CD4-positive, alpha-beta T cell treated with Interferon gamma for 1 hour (primary cell): ENCODE measurements at regions not wholly inside any gene's neighbourhood (a gene's known extent, or its start where the extent isn't known, plus 50 kb on each side); places are given as distances from the start of the nearest gene placed in this dataset.
A peak's percentile ranks its signal among the peaks of the same experiment; 100 is the strongest.
"Not testable (repeated sequence)": the region's sequence is repeated elsewhere in the genome, so short reads cannot be mapped to it uniquely, and the experiment has no call there.

Experiments
- DNase-seq: peaks from one replicate; pipeline ENCODE4 v3.0.0-alpha.2; 2020

GRCh38 chr6:47180633-47181032, 129.1 kb downstream of the TNFRSF21 start:
- DNase-seq, result no peak

DNA sequence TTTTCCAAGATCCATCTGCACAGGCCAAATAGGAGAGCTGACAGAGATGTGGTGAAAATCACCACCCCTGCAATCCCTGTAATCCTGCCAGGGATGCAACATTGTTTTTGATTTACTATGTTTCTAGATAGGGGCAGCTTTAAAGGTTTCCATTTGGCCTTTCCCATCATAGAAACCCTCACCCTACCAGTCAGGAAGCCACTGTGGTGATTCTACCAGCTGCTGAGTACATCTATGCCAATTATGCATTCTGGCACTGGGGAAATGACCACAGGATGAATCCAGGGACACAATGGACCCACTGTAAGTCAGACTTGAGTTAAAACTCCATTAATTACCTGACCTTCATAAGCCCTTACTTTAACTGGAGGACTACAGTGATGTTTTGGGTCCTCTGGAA, 130.4 kb downstream of the TNFRSF21 start:
- no peak for DNase-seq

DNA sequence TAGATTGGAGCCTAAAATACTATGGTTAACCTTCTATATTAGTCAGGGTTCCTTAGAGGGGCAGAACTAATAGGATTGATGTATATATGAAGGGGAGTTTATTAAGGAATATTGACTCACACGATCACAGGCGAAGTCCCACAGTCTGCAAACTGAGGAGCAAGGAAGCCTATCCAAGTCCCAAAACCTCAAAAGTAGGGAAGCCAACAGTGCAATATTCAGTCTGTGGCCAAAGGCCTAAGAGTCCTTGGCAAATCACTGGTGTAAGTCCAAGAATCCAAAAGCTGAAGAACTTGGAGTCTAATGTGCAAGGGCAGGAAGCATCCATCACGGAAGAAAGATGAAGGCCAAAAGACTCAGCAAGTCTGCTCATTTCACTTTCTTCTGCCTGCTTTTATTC, 133.5 kb upstream of the ADGRF1 start:
- no peak for DNase-seq

- no peak for DNase-seq
Observed at GRCh38 chr6:47174502-47175023, 132.4 kb upstream of the ADGRF1 start.

GRCh38 chr6:47174063-47174462, 131.9 kb upstream of the ADGRF1 start:
- not testable (repeated sequence) for DNase-seq

DNA sequence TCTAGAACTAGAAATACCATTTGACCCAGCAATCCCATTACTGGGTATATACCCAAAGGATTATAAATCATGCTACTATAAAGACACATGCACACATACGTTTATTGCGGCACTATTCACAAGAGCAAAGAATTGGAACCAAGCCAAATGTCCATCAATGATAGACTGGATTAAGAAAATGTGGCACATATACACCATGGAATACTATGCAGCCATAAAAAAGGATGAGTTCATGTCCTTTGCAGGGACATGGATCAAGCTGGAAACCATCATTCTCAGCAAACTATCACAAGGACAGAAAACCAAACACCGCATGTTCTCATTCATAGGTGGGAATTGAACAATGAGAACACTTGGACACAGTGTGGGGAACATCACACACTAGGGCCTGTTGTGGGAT, 131.0 kb upstream of the ADGRF1 start:
- DNase-seq, result not testable (repeated sequence)

GRCh38 chr6:47170617-47170947, 128.4 kb upstream of the ADGRF1 start:
- no peak for DNase-seq

DNA sequence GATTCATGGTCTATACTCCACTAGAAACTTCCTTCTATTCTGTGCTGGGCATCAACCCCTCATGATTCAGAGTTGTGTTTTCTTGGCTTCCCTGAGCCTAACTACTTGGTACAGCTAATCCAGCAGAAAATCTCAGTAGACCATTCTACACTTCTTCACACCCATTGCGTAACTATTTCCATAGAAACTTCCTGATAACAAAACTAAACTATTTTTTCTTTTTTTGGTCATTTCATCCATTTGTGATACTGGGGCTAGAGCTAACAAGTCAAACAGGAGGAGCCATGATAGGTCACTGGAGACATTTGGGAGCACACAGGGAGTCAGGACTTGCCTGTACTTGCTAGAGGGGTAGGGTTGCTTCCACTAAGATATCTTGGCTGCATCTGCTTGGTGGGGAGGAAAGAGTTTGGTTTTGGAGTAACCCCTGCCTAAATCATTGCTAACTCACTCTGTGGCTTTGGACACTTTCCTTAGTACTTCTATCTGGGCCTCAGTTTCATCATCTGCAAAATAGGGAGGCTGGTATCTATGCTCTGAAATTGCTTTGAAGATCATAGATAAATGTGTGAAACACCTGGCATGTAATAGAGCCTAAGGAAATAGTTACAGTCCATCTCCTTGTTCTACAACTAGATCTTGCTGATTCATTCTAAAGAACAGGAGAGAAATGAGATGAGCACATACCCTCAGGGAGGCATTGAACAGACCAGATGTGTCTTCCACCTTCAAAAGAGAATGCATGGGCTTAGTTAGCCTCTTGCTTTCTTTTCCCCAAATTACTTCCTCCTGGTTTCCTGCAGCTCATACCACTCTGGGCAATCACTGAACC, 127.9 kb upstream of the ADGRF1 start:
- DNase-seq, result no peak

DNA sequence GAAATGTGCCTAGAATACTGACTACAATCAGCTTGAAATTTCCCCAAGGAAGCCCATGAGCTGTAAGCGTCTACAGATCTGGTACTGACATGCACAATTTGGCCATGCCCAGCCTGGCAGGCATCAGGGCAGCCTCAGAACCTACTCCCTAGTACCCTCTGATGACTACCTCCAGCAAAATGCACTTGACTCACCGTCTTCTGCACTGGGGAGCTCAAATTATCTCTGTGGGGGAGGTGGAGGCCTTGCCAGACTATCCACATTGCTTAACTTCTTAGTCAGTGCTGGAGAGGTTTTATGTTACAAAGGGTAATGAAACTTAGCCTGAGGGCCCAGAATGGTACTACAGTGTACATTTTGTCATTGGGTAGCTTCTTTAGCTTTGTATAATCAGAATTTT, 126.0 kb upstream of the ADGRF1 start:
- DNase-seq, result peak; percentile 3

- DNase-seq, result no peak
Observed at GRCh38 chr6:47165918-47166317, 123.8 kb upstream of the ADGRF1 start.

DNA sequence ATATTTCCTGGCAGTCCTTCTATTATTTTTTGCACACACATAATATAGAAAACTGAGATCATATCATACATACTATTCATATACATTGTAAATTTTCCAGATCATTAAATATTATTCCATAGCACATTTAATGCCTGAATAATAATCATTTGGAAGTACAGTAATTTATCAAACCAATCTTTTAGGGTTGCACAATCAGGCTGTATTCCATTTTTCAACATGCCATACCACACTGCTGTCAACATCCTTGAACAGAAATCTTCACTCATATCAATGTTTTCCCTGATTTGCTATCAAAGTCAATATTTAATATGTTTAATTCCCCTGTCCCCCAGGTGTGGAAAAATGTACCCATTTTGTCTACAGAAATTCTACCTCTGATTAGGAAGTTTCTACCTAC, 122.7 kb upstream of the ADGRF1 start:
- DNase-seq, result no peak

DNA sequence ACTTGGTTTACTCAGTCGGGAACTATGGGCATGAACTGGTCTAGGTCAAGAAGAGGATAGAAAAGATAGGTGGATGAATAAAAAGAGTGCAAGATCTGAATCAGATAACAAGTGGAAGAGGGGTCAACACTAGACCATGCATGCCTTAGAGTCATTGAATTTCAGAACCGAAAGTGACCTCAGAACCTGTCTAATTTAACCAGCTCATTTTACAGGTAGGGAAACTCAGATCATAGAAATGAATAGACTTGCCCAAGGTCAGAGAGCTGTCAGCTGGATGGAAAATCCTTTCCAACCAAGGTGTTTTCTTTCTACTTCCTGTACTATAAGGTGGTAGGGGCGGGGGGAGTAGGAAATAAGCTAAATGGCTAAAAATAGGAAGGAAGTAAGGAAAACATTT, 121.4 kb upstream of the ADGRF1 start:
- DNase-seq, result no peak

DNA sequence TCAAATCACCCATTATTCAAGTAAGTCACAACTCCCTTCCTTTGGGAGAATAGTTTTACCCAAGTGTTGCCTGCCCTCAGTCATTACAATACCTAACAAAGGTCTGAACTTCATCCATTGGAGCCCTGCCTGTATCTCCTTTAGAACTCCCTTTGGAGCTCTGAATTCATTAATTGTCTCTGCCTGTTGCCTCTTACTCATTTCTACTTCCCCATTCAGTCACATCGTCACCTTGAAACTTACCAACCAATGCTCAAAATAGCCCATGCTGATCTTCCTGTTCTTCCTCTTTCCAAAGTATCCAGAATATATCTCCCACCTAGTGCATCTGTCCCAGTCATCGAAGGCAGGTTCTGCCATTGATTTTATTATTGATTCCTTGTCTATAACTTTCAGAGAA, 120.7 kb upstream of the ADGRF1 start:
- DNase-seq, result no peak

- no peak for DNase-seq
Observed at GRCh38 chr6:47162231-47162630, 120.1 kb upstream of the ADGRF1 start.

GRCh38 chr6:47161176-47161687, 119.1 kb upstream of the ADGRF1 start:
- no peak for DNase-seq

DNA sequence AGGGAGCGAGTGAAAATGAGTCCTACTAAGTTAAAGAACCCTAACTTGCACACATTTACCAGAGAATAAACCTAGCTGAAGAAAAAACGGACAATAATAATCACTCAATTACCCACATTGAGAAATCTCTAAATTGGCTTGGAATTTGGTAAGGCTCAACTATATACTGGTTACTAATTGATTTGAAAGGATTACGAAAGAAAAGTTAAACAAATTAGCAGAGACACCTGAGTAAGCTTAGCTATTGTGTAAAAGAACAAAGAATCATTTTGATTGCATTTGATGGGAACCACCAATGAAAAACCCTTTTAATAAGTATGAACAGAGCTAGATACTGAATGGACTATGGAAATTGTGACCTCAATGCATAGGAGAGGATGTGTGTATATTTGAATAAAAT, 118.6 kb upstream of the ADGRF1 start:
- DNase-seq, result no peak

DNA sequence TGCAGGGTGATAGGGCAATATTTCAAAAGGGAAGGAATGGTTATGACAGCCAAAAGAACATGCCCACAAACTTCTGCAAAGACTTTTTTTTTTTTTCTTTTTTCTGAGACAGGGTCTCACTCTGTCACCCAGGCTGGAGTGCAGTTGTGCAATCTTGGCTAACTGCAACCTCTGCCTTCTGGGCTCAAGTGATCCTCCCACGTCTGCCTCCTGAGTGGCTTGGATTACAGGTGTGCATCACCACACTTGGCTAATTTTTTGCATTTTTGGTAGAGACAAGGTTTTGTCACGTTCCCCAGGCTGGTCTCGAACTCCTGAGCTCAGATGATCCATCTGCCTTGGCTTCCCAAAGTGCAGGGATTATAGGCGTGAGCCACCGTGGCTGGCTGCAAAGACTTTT, 117.6 kb upstream of the ADGRF1 start:
- no peak for DNase-seq

DNA sequence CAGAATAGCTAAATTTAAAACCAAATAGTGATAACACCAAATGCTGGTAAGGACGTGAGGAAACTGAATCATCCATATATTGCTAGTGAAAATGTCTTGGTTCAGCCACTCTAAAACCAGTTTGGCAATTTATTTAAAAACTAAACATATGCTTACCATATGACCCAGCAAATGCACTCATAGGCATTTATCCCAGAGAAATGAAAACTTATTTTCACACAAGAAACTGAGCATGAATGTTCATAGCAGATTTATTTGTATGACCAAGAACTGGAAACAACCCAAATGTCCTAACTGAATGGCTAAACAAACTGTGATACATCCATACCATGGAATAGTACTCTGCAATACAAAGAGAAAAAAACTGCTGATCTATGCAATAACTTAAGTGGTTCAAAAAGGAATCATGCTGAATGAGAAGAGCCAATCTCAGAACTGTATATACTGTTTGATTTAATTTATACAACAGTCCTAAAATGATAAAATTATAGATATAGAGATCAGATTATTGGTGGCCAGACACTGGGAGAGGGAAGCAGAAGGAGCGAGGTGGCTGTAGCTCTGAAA, 115.6 kb upstream of the ADGRF1 start:
- no peak for DNase-seq

- no peak for DNase-seq
Observed at GRCh38 chr6:47157063-47157462, 114.9 kb upstream of the ADGRF1 start.

DNA sequence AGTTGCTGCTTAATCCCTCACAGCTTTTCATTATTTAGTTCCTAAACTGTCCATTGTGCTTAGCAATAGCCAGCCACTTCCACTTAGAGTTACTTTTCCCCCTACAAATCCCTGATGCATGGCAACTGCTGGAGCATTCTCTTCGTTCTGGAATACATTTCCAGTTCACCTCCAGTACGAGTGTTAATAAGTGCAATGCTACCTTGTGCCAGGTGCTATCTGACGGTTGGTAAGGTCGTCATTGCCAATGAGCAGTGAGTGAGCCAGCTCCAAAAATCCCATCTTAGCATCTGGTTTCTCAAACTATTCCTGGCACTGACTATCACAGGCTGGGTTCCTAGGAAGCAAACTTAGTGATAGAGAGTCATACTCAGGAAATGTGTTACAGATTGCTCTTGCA, 114.1 kb upstream of the ADGRF1 start:
- DNase-seq, result no peak

DNA sequence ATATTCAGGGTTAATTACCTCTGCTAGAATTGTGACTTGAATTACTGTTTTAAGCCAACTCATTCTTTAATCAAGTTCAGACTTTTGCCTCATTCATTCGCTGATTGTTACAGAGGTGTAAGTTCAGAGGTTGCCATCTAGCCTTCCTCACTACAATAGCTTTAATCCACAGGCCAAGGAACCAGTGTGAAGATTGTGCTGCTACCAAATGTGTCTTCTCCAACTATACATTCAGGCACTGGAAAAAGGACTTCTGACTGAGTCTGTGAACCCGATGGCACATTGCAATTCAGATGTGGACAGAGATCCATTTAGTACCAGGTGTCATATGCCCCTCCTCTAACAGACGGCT, 111.2 kb upstream of the ADGRF1 start:
- DNase-seq, result no peak

DNA sequence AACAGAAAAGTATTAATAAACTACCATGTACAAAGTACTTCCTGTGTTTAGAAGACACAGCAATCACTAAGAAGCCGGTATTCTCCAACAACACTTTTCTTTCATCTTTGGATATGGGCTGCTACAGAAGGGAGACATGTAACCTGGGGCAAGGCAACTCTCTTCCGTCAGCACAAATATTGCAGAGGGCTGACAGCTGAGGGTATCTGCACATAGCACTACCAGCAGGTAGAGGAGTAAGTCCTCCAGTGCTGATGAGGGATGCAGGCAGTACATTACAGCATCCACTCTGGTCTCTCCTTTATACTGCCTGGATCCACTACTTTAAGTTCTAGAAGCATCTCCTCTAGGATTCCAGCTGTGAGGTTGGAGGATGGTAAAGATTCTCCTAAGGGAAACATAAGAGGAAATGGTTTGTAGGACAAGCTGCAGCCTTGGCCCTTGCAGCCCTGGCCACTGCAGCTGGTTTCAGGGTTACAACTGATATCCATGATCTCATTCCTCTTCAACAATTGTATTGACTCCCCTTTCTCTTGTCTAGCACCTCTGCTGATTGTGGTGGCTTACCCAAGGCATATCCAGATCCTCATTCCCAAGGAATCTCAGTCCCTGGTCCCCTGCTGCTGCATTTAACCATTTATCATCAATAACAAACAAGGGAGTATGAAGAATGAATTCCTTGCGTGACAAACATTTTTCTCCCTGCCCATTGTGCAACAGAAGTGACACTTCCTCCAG, 110.7 kb upstream of the ADGRF1 start:
- no peak for DNase-seq

- no peak for DNase-seq
Observed at GRCh38 chr6:47151232-47151898, 109.2 kb upstream of the ADGRF1 start.
